GM19328 (cell line): ENCODE measurements at regions not wholly inside any gene's neighbourhood (a gene's known extent, or its start where the extent isn't known, plus 50 kb on each side); places are given as distances from the start of the nearest gene placed in this dataset.
"Not testable (repeated sequence)": the region's sequence is repeated elsewhere in the genome, so short reads cannot be mapped to it uniquely, and the experiment has no call there.

ENCODE experiments used
- ATAC-seq: cut with Tn5 transposase; IDR thresholded peaks from one replicate; pipeline ENCODE4 v1.9.1; 2021; ENCODE audit warnings: mild to moderate bottlenecking, moderate library complexity; ENCODE audit not compliant: unreplicated experiment

DNA sequence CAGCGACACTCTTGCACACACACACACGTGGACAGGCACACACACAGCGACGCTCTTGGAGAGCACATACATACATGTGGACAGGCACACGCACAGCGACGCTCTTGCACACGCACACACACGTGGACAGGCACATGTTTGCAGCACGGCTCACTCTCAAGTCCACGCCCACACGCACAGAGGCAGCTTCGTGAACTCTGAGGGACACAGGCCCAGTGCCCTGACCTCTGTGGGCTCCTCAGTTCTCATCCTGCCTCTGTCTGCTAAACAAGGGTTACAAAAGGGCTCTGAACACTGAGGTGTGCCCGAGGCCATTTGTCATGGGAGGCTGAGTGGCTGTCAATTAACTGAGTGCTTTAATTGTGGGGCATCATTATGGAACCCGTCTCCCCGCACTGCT is 558.8 kb upstream of the ADAMTS16 start:
- ATAC-seq = no peak

DNA sequence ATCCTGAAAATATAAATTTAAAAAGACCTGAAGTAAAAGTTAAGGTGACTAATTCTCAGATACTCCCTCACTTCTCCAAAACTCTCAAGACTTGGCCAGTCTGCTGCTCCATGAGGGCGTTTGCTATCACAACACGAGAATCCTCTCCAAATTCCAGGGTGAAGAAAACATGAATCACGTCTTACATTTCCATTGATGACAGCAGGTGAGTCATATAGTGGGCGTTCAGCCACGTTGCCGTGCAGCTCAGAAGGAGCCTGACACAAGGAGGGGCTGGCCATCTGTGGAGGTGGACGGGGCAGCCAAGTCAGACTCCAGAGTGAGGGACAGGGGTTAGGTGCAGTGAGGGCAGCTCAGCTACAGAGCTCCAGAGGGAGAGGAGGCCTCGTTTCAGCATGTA is 555.1 kb upstream of the ADAMTS16 start:
- no peak for ATAC-seq

DNA sequence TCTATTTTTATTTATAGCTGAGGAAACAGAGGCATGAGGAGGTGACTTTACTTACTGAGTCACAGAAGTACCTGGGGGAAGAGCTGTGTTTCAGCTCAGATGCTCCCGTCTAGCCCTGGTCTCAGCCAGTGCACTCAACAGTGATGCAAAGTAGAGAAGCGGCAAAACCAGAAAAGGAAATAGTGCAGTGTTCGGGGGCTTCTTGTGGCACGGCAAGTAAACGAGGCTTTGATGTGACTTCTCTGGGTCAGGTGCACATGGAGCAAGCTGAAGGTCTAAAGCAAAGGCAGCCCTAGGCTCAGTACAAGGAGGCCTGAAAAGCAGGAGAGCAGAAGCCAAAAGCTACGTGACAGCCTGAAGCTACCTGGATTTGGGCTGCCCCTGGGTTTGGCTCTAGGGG is 526.7 kb upstream of the ADAMTS16 start:
- ATAC-seq = no peak

DNA sequence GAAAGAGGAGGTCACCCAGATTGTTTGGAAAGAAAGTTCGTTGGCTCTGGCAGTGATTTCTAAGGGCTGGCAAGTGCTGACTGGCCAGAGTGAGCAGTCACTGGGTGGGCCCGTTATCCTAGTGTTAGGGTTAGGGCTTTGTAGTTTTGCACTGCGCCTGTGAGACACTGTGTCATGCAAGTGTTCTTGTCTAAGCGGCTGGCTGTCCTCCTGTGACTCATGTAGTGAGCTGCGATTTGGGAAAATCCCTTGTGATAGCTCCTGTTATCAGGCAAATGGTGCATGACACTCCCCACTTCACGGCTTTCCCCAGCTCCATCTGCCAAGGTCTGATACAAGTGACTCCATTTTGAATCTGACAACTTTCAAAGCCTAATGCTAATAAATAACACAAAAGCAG is 526.0 kb upstream of the ADAMTS16 start:
- ATAC-seq = no peak

DNA sequence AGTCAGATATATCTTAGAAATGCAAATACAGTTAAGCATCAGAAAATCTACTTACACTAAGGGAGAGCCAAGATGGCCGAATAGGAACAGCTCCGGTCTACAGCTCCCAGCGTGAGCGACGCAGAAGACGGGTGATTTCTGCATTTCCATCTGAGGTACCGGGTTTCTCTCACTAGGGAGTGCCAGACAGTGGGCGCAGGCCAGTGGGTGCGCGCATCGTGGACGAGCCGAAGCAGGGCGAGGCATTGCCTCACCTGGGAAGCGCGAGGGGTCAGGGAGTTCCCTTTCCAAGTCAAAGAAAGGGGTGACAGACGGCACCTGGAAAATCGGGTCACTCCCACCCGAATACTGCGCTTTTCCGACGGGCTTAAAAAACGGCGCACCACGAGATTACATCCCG is 524.8 kb upstream of the ADAMTS16 start:
- not testable (repeated sequence) for ATAC-seq

DNA sequence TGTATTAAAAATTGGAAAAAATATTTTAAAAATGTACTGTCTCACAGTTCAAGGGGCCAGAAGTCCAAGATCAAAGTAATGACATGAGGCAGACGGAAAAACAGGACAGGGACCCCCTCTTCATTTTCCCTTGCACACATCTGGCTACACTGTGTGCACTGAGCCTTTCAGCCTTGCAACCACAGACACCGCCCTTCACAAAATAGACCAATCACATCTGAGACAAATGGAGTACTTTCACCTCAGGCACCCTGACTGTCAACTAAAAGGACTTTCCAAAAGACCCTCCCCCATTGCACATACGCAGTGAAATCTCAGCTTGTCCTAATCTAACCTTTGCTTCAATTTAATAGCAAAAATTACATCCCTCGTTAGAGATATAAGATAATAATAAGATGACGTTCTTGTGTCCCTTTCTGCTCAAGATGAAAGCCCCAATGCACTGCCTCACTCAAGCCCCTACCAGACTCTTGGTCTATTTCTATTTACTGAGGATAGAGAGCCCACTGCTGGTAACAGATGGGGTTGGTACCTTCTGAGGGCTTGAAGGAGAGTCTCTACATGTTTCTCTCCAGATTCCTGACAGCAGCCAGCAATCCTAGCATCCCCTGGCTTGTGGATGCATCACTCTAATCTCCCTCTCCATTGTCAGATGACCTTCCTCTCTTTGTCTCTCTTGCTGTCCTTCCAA is 514.8 kb upstream of the ADAMTS16 start:
- ATAC-seq = no peak

DNA sequence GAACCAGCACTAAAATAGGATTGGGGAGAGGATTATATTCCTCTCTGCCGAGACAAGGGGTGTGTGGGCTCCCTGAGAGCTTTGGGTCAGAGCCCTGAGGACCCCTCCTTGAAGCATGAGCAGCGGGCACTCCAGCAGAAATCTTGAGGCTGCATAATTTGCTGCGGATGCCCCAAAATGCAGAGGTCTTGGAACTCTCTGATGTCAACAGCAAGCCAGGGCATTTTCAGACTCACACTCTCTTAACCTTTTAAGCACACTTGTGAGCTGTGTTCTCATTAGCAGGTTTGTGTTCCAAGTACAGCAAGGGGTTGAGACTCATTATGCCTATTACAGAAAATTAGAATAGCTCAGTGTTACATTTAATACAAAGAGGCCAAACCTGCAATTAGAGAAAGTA is 513.0 kb upstream of the ADAMTS16 start:
- ATAC-seq = no peak

DNA sequence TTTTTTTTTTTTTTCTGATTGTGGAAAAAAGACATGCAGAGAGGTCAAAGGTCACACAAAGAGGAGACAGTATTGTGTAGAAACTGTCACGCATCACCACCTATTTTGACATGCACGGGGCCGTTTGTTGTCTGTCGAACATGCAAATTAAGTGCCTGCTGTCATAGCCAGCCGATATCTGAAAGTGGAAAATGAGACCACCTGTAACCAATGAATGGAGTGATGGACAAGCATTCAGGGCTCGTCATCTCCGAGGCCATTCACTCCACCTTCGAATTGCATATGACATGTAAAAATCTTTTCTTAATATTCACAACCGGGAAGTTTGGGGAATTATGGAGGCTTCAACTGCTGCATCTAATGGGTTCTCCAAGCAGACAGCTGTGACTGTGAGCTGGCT is 512.2 kb upstream of the ADAMTS16 start:
- ATAC-seq = no peak

DNA sequence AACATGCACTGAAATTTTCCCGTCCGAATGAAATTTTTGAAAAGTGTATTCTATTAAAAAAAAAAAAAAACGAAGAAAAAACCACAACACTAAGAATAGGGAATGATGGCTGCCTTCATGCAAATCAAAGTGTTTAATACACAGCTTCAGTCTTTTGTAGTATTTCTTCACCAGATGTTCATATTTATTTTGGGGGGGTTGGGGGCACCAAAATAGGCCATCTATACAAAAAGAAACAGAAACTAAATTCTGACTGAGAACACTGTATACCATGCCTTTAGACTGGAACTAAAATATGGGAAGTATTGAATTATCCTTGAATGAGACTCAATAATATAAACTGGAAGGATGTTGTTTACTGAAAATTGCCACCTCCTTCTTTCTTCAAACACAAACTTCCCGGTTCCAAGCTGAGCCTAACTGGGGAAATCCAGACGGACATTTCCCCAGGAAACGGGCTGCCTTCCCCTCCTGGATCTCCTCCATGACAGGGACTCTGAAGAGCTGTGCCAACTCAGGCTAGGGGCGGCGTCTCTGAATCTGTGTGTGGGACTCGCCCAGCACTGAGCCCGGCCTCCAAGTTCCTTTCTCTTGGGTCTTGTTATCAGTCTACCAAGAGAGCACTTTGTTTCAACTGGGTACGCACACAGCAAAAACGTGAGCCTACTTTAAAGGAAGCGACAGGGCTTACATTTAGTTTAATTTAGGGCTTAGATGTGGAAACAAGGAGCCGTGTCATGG is 511.3 kb upstream of the ADAMTS16 start:
- no peak for ATAC-seq

DNA sequence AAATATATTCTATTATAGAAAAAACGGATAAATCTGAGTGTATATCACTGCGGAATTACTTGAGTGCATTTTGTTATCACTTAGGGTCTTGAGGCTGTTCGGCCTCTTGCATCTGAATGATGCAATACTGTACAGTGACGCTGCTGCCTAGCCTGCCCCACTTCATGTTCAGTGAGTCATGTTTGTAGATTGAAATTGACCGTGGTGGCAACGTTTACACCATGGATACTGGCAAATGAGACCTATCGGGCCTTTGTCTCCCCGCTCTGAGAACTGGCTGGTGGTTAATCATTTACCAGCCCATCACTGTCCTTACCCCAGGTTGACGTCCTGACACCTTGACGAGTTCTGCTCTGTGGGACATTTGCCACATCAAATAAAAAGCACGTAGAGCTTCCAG is 510.1 kb upstream of the ADAMTS16 start:
- ATAC-seq = no peak

DNA sequence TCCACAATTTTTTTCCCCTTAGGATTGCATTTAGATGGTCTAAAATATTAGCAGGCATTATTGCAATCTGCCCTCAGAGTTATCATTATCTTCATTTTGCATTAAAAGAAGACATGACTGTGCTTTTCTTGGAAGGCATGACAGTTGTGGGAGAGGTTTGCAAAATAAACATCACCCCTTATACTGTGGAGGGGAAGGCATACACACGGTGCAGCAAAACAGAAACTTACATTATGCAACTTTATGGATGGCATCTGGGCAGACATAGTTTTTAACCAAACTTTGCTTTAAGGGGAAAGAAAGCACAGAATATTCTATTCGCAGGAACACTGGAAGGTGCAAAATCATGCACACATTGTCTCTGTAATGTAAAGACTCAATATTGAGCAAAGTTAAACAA is 505.8 kb upstream of the ADAMTS16 start:
- no peak for ATAC-seq

DNA sequence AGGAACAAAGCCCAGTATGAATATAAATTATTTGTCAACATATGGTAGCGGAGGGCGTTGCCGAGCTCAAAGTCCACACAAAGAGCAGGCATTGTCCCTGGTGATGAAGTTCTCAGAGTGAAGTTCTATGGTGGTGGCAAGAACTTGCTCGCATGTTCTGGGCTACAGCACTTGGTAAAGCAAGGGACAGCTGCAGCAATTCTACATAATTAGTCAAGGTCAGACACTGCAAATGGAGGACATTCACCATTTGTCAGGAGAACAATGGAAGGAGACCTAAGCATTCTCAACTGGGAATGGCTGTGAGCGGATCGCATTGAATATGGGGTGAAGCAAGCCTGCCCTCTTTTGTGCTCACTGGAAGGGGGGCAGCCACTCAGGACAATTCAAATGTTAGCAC is 503.8 kb upstream of the ADAMTS16 start:
- ATAC-seq = no peak

DNA sequence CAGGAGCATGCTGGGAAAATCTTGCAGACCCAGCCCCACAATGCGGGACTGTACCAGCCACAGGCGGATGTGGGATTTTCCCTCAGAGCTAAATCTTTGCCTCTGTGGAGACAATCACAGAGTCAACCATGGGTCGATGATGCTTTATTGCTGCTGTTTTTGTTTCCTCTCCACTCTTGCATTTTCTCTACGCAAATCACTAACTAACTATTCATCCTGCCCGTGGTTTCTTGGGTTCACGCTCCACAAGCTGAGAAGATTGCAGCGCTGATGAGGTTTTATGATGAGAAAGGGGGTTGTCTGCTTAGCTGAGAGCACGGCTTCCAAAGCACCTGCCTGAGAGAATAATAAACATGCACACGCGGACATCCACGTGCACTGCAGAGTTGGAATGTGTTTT is 500.2 kb upstream of the ADAMTS16 start:
- no peak for ATAC-seq

DNA sequence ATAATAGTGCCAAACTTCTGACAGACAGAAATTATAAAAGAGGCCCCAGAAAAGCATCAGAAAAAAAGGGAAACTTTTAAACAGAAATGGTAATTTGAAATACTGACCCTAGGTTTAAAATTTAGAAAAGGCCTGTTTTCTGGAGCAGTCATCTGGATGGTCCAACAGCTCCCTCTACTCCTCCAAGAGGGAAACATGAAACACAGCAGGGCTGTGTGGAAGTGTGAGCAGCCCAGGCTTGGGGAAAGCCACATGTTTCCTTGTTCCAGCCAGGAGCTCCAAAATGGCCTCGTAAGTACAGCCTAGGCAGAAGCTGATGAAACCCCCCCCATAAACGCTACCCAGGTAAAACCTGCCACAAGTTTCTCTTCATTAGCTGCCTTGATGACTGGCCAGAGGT is 499.3 kb upstream of the ADAMTS16 start:
- no peak for ATAC-seq

DNA sequence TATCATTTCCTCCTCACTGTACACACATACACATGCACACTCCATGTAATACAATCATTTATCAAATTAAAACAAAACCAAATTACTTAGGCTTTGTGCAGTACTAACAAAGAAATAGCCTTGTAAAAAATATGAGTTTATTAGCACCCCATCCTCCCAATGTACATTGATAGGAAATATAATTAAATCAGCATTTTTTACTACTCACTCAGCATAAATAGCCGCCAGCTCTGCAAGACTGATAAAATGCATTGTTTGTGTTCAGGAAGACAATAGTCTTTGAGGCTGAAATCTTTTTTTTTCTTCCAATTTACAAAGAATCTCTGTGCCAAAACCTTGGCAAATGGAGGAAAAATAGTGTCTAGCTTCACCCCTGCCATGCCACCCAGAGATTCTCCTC is 497.6 kb upstream of the ADAMTS16 start:
- no peak for ATAC-seq

DNA sequence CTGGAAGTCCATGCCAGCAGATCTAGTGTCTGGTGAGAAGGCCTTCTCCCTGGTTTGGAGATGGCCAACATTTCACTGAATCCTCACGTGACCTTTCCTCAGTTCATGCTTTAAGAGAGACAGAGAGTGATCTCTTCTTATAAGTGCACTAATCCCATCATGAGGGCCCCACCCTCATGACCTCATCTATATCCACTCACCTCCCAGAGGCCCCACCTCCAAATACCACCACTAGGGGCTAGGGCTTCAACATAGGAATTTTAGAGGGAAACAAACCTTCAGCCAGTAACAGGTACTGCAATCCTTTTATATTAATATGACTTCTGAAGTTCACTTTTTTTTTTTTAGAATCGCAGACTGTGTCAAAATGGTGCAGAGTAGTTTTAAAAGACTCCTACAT is 496.9 kb upstream of the ADAMTS16 start:
- ATAC-seq = no peak

DNA sequence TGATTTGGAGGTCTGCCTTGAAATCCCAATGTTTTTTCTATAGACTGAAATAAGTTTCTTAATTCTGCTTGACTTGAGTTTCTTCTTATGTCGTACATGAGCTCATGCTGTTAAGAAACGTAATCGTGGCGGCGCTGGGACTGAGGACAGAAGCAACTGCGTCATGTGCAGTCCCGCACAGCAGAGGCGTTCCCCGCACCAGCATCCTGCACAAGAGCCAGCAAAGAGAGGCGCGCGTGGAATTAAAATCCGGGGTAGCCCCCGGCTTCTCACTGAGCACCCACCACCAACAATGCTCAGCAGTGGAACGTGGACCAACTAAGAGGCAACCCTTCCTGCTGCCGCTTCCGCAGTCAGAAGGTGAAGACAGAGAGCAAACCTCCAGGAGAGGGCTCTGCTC is 496.2 kb upstream of the ADAMTS16 start:
- ATAC-seq = no peak

DNA sequence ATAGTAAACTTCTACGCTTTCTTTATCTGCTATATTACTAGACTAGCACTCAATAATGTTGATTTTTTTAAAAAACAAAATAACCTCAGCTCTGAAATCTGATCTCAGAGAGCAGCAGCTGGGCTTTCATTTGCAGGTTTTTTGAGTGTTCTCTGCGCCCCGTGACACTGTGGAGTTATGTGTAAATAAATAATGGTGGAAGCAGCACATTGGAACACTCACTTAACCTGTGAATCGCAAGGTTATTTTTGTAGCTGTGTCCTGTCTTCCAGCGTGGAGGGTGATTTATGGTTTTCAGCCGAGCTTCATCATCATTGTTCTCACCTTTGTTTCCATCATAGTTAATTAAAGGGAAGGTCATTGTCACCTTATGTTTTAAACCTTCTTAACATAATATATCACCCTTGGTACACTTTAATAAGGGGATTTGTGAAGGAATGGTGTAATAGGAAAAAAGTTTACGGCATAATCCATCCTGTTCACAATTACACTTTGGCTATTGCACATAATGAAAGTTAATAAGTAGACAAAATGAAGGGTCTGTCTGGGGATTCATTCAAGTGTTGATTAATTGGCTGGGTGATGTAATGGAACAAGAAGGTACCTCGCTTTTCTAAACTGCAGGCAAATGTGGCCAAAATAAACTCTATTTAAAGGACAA is 493.3 kb upstream of the ADAMTS16 start:
- no peak for ATAC-seq

DNA sequence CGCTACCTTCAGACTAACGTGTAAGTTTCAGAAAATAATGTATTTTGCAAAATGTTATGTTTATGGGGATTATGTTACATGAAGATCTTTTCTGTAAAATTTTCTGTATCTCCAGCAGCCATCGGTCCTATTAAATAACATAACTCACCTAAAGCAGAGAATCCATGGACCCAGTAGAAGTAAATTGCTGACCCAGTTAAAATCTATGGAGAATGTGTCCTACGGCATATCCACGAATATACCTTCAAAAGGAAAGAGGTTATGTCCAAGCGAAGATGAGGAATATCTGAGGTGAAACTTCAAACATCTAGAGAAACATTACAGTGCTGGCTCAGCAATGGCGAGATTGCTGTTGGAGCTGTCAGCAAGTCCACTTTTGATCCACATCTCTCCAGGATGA is 492.2 kb upstream of the ADAMTS16 start:
- no peak for ATAC-seq

DNA sequence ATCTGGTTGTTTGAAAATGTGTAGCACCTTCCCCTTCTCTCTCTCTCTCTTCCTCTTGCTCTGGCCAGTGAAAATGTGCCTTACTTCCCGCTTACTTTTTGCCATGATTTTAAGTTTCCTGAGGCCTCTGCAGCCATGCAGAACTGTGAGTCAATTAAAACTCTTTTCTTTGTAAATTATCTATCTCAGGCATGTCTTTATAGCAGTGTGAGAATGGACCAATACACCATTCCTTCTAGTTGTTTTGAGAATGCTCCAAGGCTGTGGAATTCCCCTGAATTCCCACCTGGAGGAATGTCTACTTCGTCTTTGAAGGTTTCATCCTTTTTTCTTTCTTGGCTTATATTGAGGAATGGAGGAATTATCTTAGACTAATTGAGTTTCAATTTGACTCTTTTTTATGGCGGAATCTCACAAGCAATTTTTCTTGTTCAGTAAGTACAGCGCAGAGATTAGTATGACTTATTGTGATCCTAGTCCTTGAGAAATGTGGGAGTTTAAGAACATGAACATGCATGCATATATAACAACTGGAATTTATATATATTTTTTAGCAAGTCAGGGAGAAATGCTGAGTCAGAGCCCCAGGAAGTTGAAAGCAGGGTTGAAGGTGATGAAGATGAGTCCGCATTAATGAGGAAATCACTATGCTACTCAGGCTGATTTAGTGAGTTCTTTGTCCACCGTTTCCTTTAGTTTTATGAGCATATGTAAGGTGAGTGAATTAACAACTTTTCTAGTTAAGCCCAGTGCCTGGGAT is 488.1 kb upstream of the ADAMTS16 start:
- no peak for ATAC-seq

DNA sequence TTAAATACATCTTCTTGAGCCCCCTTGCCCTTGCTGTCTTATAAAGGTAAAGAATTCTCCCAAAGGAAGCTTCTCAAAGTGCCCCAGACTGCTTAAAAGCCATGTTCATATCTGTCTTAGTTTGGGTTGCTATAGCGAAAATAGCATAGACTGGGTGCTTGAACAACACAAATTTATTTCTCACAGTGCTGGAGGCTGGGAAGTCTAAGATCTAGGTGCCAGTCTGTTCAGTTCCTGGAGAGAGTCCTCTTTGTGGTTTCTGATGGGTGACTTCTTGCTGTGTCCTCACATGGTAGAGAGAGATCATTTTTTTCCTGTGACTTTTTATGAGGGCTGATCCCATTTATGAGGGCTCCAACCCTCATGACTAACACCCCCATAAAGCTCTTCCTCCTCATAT is 486.7 kb upstream of the ADAMTS16 start:
- no peak for ATAC-seq

DNA sequence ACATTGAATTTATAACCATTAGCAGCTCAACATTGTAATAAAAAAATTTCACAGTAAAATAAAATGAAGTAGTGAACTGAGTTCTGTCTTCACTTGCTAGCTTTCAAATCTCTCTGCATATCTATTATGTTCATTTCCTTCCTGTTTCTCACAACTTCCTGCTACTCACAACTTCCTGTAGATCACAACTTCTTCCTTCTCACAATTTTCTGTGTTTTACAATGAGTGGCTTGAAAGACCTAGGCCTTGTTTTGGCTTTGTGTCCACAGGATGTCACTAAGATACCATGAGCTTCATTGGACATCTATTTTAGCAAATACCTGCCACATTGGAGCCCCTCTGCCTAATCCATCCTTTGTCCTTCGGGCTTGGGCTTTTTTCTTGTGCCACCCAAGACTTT is 480.3 kb upstream of the ADAMTS16 start:
- ATAC-seq = no peak
